ENCODE measurements at regions not wholly inside any gene's neighbourhood (a gene's known extent, or its start where the extent isn't known, plus 50 kb on each side); places are given as distances from the start of the nearest gene placed in this dataset.

DNA sequence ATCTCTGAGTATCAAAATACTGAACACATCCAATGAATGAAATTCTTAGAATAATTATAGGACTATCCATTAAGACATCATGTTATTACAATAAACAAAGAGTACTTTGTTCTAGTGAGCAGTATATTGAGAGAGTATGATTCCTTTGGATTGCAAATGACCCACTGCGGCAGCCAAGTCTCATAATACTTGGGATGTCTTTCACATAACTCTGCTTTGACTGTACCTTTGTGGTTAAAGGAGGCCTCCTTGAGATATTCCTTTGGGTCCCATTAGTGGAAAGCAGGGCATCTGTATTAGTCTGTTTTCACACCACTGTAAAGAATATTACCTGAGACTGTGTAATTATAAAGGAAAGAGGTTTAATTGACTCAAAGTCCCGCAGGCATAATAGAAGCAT lies 593.8 kb downstream of the TRHDE start:
- Histone ChIP-seq H3K27ac (no peak overlapping the region), H3K36me3 (no peaks in the 10 kb centered on the region), H3K4me3 (ENCODE audit: low read depth, low read length) (no peak overlapping the region), H3K27me3 (ENCODE audit: insufficient read depth, low read depth, severe bottlenecking) (no peaks in the 10 kb centered on the region), H3K9me3 (ENCODE audit: severe bottlenecking) (no peaks in the 10 kb centered on the region)
- TF ChIP-seq, protein P1, sequence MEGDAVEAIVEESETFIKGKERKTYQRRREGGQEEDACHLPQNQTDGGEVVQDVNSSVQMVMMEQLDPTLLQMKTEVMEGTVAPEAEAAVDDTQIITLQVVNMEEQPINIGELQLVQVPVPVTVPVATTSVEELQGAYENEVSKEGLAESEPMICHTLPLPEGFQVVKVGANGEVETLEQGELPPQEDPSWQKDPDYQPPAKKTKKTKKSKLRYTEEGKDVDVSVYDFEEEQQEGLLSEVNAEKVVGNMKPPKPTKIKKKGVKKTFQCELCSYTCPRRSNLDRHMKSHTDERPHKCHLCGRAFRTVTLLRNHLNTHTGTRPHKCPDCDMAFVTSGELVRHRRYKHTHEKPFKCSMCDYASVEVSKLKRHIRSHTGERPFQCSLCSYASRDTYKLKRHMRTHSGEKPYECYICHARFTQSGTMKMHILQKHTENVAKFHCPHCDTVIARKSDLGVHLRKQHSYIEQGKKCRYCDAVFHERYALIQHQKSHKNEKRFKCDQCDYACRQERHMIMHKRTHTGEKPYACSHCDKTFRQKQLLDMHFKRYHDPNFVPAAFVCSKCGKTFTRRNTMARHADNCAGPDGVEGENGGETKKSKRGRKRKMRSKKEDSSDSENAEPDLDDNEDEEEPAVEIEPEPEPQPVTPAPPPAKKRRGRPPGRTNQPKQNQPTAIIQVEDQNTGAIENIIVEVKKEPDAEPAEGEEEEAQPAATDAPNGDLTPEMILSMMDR (IDR thresholded peaks at IDR 0.05; ENCODE audit: low read depth, low read length), result no peak
- no peak for DNase-seq

DNA sequence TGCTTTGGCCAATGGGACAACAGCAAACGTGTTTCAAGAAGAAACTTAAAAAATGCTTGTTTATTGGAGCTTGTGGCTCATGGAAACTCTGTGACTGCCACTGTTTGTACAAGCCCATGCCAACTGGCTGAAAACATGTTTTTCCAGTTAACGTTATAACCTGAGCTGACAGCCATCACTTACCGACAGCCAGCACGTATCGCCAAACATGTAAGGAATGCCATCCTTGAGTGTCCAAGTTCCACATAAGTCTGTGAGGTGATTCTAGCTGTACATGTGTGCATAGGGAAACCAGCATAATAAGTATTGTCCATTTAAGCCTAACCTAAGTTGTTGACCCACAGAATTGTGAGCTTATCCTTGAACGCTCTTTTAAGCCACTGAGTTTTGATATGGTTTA lies 596.9 kb downstream of the TRHDE start:
- H3K4me3 ChIP-seq (ENCODE audit: low read depth, low read length), result no peak overlapping the region
- DNase-seq, result no peak
- TF ChIP-seq, protein P1 (IDR thresholded peaks at IDR 0.05; ENCODE audit: low read depth, low read length), result no peak
- H3K27me3 ChIP-seq (ENCODE audit: insufficient read depth, low read depth, severe bottlenecking), result no peaks in the 10 kb centered on the region
- no peaks in the 10 kb centered on the region for H3K36me3 ChIP-seq
- H3K27ac ChIP-seq, result no peak overlapping the region
- no peaks in the 10 kb centered on the region for H3K9me3 ChIP-seq (ENCODE audit: severe bottlenecking)

DNA sequence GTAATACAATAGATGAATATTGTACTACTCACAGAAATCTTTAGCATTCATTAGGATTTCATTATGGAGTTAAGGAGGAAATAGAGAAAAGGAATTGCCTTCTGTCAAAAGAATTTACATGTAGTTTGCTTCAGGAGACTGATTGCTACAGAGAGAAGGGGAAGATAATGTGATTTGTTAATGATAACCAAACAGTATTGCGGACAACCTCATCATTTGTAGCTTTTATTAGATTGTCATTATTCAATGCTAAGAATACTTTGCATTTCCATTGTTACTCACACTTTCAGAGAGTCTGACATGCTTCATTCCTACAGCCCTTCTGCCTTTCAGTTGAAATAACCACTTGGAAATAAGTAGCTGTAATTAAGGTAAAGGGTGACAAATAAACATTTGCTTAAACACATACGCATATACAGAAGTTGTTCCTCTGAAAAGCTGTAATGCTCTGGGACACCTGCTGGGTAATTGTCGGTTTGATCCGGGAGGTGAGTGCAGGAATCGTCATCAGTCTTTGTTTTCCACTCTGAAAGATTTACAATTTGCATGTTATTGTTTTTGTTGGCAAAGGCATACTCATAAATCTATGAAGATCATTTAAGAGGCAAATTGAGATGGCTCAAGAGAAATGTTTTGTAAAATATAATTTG lies 600.2 kb downstream of the TRHDE start:
- Histone ChIP-seq H3K27me3 (ENCODE audit: insufficient read depth, low read depth, severe bottlenecking) (no peaks in the 10 kb centered on the region), H3K36me3 (no peaks in the 10 kb centered on the region), H3K4me3 (ENCODE audit: low read depth, low read length) (no peak overlapping the region), H3K27ac (no peak overlapping the region), H3K9me3 (ENCODE audit: severe bottlenecking) (no peaks in the 10 kb centered on the region)
- TF ChIP-seq, protein P1 (IDR thresholded peaks at IDR 0.05; ENCODE audit: low read depth, low read length), result no peak
- DNase-seq, result no peak

- TF ChIP-seq, protein P1 (IDR thresholded peaks at IDR 0.05; ENCODE audit: low read depth, low read length), result no peak
- Histone ChIP-seq H3K36me3 (no peaks in the 10 kb centered on the region), H3K27ac (no peak overlapping the region), H3K4me3 (ENCODE audit: low read depth, low read length) (no peak overlapping the region), H3K27me3 (ENCODE audit: insufficient read depth, low read depth, severe bottlenecking) (no peaks in the 10 kb centered on the region), H3K9me3 (ENCODE audit: severe bottlenecking) (no peaks in the 10 kb centered on the region)
- no peak for DNase-seq
These were observed 600.8 kb downstream of the TRHDE start for GRCh38 chr12:72872996-72873395.

GRCh38 chr12:72876092-72876491 lies 603.9 kb downstream of the TRHDE start:
- H3K27me3 ChIP-seq (ENCODE audit: insufficient read depth, low read depth, severe bottlenecking), result no peaks in the 10 kb centered on the region
- H3K27ac ChIP-seq, result no peak overlapping the region
- no peaks in the 10 kb centered on the region for H3K36me3 ChIP-seq
- TF ChIP-seq, protein P1 (IDR thresholded peaks at IDR 0.05; ENCODE audit: low read depth, low read length), result no peak
- no peak for DNase-seq
- no peaks in the 10 kb centered on the region for H3K9me3 ChIP-seq (ENCODE audit: severe bottlenecking)
- H3K4me3 ChIP-seq (ENCODE audit: low read depth, low read length), result no peak overlapping the region

DNA sequence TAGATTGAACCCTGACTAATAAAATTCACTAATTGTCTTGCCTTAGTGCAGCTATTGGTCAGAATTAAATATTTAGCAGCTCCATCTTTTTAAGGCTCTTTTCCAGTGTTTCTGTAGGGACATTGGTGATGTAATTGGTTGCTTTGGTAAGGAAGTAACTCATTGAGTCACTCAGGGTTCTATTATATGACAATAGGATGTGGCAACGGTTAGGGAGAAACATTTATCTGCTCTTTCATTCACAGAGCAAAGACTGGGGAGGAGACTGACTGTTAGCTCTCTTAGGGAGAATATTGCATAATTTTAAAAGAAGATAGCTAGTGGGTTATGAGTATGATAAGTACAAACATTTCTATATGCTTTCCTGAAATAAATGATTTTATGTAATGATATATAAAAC lies 616.5 kb downstream of the TRHDE start:
- TF ChIP-seq, protein P1 (IDR thresholded peaks at IDR 0.05; ENCODE audit: low read depth, low read length), result no peak
- no peak overlapping the region for H3K27ac ChIP-seq
- H3K9me3 ChIP-seq (ENCODE audit: severe bottlenecking), result no peaks in the 10 kb centered on the region
- no peak for DNase-seq
- no peaks in the 10 kb centered on the region for H3K36me3 ChIP-seq
- H3K4me3 ChIP-seq (ENCODE audit: low read depth, low read length), result no peak overlapping the region
- no peaks in the 10 kb centered on the region for H3K27me3 ChIP-seq (ENCODE audit: insufficient read depth, low read depth, severe bottlenecking)

Measured in WERI-Rb-1 (cell line).